HCT116 (cell line): ENCODE measurements at regions not wholly inside any gene's neighbourhood (a gene's known extent, or its start where the extent isn't known, plus 50 kb on each side); places are given as distances from the start of the nearest gene placed in this dataset.

Source experiments
- ATAC-seq: fragments of 200-7000 bp; cut with Tn5 transposase; 2 replicates; pipeline ENCODE4 v1.9.1; 2020; ENCODE audit warnings: mild to moderate bottlenecking, moderate library complexity
- BruUV-seq: library from RNA; stranded (reverse); fragments of 400-500 nt; replicated peaks from 2 replicates; lab custom pipeline; 2021; lab: Mats Ljungman, UMichigan
- CTCF ChIA-PET: fragments of 300-600 bp; sonication (Branson Sonifier 250); formaldehyde crosslinking; loops from one replicate; lab custom pipeline; 2021; ENCODE audit warnings: antibody characterized with exemption; lab: Charles Lee
- POLR2A ChIA-PET: fragments of 300-600, 350-600 bp; sonication (Branson Sonifier 250); formaldehyde crosslinking; loops from one replicate; lab custom pipeline; 2021; ENCODE audit warnings: antibody characterized with exemption; lab: Charles Lee
- RAD21 ChIA-PET, 2 experiments: fragments of 300-600 bp; sonication (Branson Sonifier 250); formaldehyde crosslinking; loops; one replicate each; lab custom pipeline; 2023; ENCODE audit warnings: low total read pairs in 2 of 2; ENCODE audit not compliant: uncharacterized antibody in 2 of 2, unreplicated experiment in 2 of 2, low non-redundant PET in 1 of 2; lab: Charles Lee
- DNase-seq: peaks from one replicate; pipeline ENCODE4 v3.0.0-alpha.2; 2010; ENCODE audit warnings: low read depth, low spot score
- H2AFZ ChIP-seq: fragments of 200-600 bp; shearing (Covaris generic), sonication (generic); 2 replicates; pipeline ENCODE4 v1.6.1; 2017; ENCODE audit warnings: low read depth, mixed run types, mixed read lengths, antibody characterized with exemption, low read length; ENCODE audit not compliant: poor library complexity, severe bottlenecking
- H3K27ac ChIP-seq: 2 replicates; pipeline ENCODE4 v1.5.1; 2012; ENCODE audit warnings: low read depth, low read length
- H3K27me3 ChIP-seq: fragments of 200-600 bp; sonication (generic); 2 replicates; pipeline ENCODE4 v1.6.1; 2016; ENCODE audit warnings: mixed run types, low read length, mixed read lengths; ENCODE audit not compliant: insufficient read depth
- H3K36me3 ChIP-seq, 2 experiments: fragments of 200-500 bp in 1 of 2; fragments of 200-600 bp in 1 of 2; sonication (Bioruptor generic) in 1 of 2; sonication (generic) in 1 of 2; 2 replicates each; pipeline versions ENCODE4 v1.5.1 to v1.6.1; 2014 to 2016; ENCODE audit warnings: low read length in 2 of 2, inconsistent platforms in 1 of 2, mixed read lengths in 1 of 2, mixed run types in 1 of 2; ENCODE audit not compliant: insufficient read depth in 2 of 2, control insufficient read depth in 1 of 2
- H3K4me1 ChIP-seq, 2 experiments: fragments of 200-600 bp in 1 of 2; sonication (generic) in 1 of 2; 2 replicates each; pipeline versions ENCODE4 v1.5.1 to v1.6.1; 2012 to 2017; ENCODE audit warnings: low read length in 2 of 2, inconsistent platforms in 1 of 2, mild to moderate bottlenecking in 1 of 2, mixed read lengths in 1 of 2, mixed run types in 1 of 2, moderate library complexity in 1 of 2; ENCODE audit not compliant: insufficient read depth in 2 of 2, control insufficient read depth in 1 of 2
- H3K4me2 ChIP-seq: fragments of 200-600 bp; sonication (generic); 2 replicates; pipeline ENCODE4 v1.6.1; 2017; ENCODE audit warnings: mixed run types, low read length, mixed read lengths
- H3K4me3 ChIP-seq, 2 experiments: fragments of 200-600 bp in 1 of 2; sonication (generic) in 1 of 2; replicated peaks in 1 of 2; 2 replicates each; pipeline ENCODE4 v1.5.1; 2011 to 2016; ENCODE audit warnings: low read length in 2 of 2, control low read depth in 1 of 2, low read depth in 1 of 2, mild to moderate bottlenecking in 1 of 2, mixed read lengths in 1 of 2, mixed run types in 1 of 2
- H3K79me2 ChIP-seq: fragments of 200-600 bp; sonication (generic); 2 replicates; pipeline ENCODE4 v1.6.1; 2017; ENCODE audit warnings: mild to moderate bottlenecking, mixed run types, low read length, moderate library complexity, mixed read lengths; ENCODE audit not compliant: insufficient read depth
- H3K9ac ChIP-seq: fragments of 200-600 bp; sonication (generic); 2 replicates; pipeline ENCODE4 v1.6.1; 2016; ENCODE audit warnings: low read length, mixed read lengths
- H3K9me2 ChIP-seq: fragments of 200-600 bp; sonication (generic), shearing (Covaris generic); 2 replicates; pipeline ENCODE4 v1.6.1; 2017; ENCODE audit warnings: mixed run types, mild to moderate bottlenecking, moderate library complexity; ENCODE audit not compliant: insufficient read depth
- H3K9me3 ChIP-seq, 2 experiments: fragments of 200-500 bp in 1 of 2; fragments of 200-600 bp in 1 of 2; sonication (Bioruptor generic) in 1 of 2; sonication (generic) in 1 of 2; 2 replicates each; pipeline ENCODE4 v1.6.1; 2014 to 2017; ENCODE audit warnings: low read length in 2 of 2, mixed read lengths in 2 of 2, inconsistent platforms in 1 of 2, low read depth in 1 of 2, mild to moderate bottlenecking in 1 of 2, mixed run types in 1 of 2, moderate library complexity in 1 of 2; ENCODE audit not compliant: control insufficient read depth in 1 of 2, insufficient read depth in 1 of 2
- H4K20me1 ChIP-seq: fragments of 200-600 bp; sonication (generic), shearing (Covaris generic); 2 replicates; pipeline ENCODE4 v1.6.1; 2017; ENCODE audit warnings: mixed run types, mild to moderate bottlenecking, moderate library complexity; ENCODE audit not compliant: insufficient read depth
- EZH2phosphoT487 ChIP-seq: fragments of 200-600 bp; IDR thresholded peaks from 2 replicates; pipeline ENCODE4 v1.6.1; 2018; ENCODE audit warnings: antibody characterized with exemption, borderline replicate concordance
- FOSL1 ChIP-seq: IDR thresholded peaks from 2 replicates; pipeline ENCODE4 v1.6.1; 2012; ENCODE audit warnings: low read depth
- JUND ChIP-seq: IDR thresholded peaks from 2 replicates; pipeline ENCODE4 v1.6.1; 2012
- POLR2A ChIP-seq: IDR thresholded peaks from 2 replicates; pipeline ENCODE4 v1.7.0; 2011; ENCODE audit warnings: borderline replicate concordance; ENCODE audit not compliant: insufficient read depth, insufficient read length; ENCODE audit errors: extremely low read depth
- SIN3A ChIP-seq: IDR thresholded peaks from 2 replicates; pipeline ENCODE4 v1.6.1; 2012; ENCODE audit warnings: low read depth
- YY1 ChIP-seq: IDR thresholded peaks from 2 replicates; pipeline ENCODE4 v1.6.1; 2011; ENCODE audit warnings: low read length, low read depth, moderate library complexity, mild to moderate bottlenecking; ENCODE audit not compliant: insufficient replicate concordance; ENCODE audit errors: extremely low read depth
- intact Hi-C: fragments of 100-400 bp; cut with micrococcal nuclease; formaldehyde crosslinking; loops from 2 replicates; pipeline ENCODE4 v1.10.0; 2022

- no TSS peak for BruUV-seq
- no peaks in the 10 kb centered on the region for H3K27me3 ChIP-seq
- no peak overlapping the region for H3K9ac ChIP-seq
- DNase-seq, result no peak
- no peak overlapping the region for H3K4me3 ChIP-seq
- RAD21 ChIA-PET, result no interaction called here
- intact Hi-C loops, result no loop called here
- H2AFZ ChIP-seq, result no peak overlapping the region
- H3K9me2 ChIP-seq, result no peaks in the 10 kb centered on the region
- H3K4me2 ChIP-seq, result no peak overlapping the region
- no peaks in the 10 kb centered on the region for H3K79me2 ChIP-seq
- no peaks in the 10 kb centered on the region for H3K4me1 ChIP-seq
- no peaks in the 10 kb centered on the region for H3K36me3 ChIP-seq
- no peaks in the 10 kb centered on the region for H4K20me1 ChIP-seq
- CTCF ChIA-PET, result no interaction called here
- POLR2A ChIA-PET, result no interaction called here
- no peak overlapping the region for H3K27ac ChIP-seq
- H3K9me3 ChIP-seq, result peaks cover 7 to 24% of the 10 kb centered on the region in 2 experiments; a peak in 2 of 4 replicates
- ATAC-seq, result no peak
- TF ChIP-seq EZH2phosphoT487 (no peak), JUND (no peak), SIN3A (no peak), POLR2A (no peak)
Measured at GRCh38 chr4:59700651-59701050, 1499.5 kb upstream of the ADGRL3 start.

- ATAC-seq, result no peak
- Histone ChIP-seq H3K27me3 (no peaks in the 10 kb centered on the region), H3K79me2 (no peaks in the 10 kb centered on the region), H3K4me1 (no peaks in the 10 kb centered on the region), H4K20me1 (no peaks in the 10 kb centered on the region), H3K9ac (no peak overlapping the region), H3K4me3 (no peak overlapping the region), H3K36me3 (no peaks in the 10 kb centered on the region), H3K9me2 (no peaks in the 10 kb centered on the region), H3K27ac (no peak overlapping the region), H3K9me3 (peaks cover 10 to 27% of the 10 kb centered on the region in 2 experiments; a peak in 2 of 4 replicates), H3K4me2 (no peak overlapping the region), H2AFZ (no peak overlapping the region)
- intact Hi-C loops, result no loop called here
- BruUV-seq, result no TSS peak
- ChIA-PET RAD21 (no interaction called here), CTCF (no interaction called here), POLR2A (no interaction called here)
- TF ChIP-seq FOSL1 (no peak), YY1 (no peak), JUND (no peak)
- no peak for DNase-seq
Measured at GRCh38 chr4:59704616-59705015, 1495.5 kb upstream of the ADGRL3 start.
